DMS53 (cell line): ENCODE measurements at regions not wholly inside any gene's neighbourhood (a gene's known extent, or its start where the extent isn't known, plus 50 kb on each side); places are given as distances from the start of the nearest gene placed in this dataset.

Source experiments
- DNase-seq: peaks from one replicate; lab custom pipeline; 2025; lab: John Stamatoyannopoulos, UW

- DNase-seq = no peak
These were observed 136.2 kb downstream of the TEX29 start for GRCh38 chr13:111456452-111457230.

GRCh38 chr13:111458001-111458531, 137.6 kb downstream of the TEX29 start:
- DNase-seq = no peak

- no peak for DNase-seq
These were observed 138.3 kb downstream of the TEX29 start for GRCh38 chr13:111458739-111459138.

- DNase-seq = no peak
These were observed 139.5 kb downstream of the TEX29 start for GRCh38 chr13:111459803-111460547.

GRCh38 chr13:111460548-111461444, 140.4 kb downstream of the TEX29 start:
- peak; percentile 15 for DNase-seq

GRCh38 chr13:111461445-111462149, 141.2 kb downstream of the TEX29 start:
- DNase-seq = no peak

- no peak for DNase-seq
These were observed 141.9 kb downstream of the TEX29 start for GRCh38 chr13:111462221-111462764.

GRCh38 chr13:111462944-111463343, 142.5 kb downstream of the TEX29 start:
- no peak for DNase-seq

GRCh38 chr13:111467111-111467890, 146.9 kb downstream of the TEX29 start:
- no peak for DNase-seq

- DNase-seq = no peak
These were observed 147.9 kb downstream of the TEX29 start for GRCh38 chr13:111468037-111468959.

- no peak for DNase-seq
These were observed 149.0 kb downstream of the TEX29 start for GRCh38 chr13:111469450-111469849.

- DNase-seq = no peak
These were observed 149.6 kb downstream of the TEX29 start for GRCh38 chr13:111469916-111470506.

- DNase-seq = no peak
These were observed 150.5 kb downstream of the TEX29 start for GRCh38 chr13:111470933-111471332.

- DNase-seq = no peak
These were observed 151.6 kb downstream of the TEX29 start for GRCh38 chr13:111472083-111472482.

- no peak for DNase-seq
These were observed 152.4 kb downstream of the TEX29 start for GRCh38 chr13:111472559-111473460.

- DNase-seq = peak; percentile 42
These were observed 153.9 kb downstream of the TEX29 start for GRCh38 chr13:111474136-111475002.

- DNase-seq = no peak
These were observed 155.0 kb downstream of the TEX29 start for GRCh38 chr13:111475488-111475887.
